Heart left ventricle (tissue), 13 donors: ENCODE measurements at regions not wholly inside any gene's neighbourhood (a gene's known extent, or its start where the extent isn't known, plus 50 kb on each side); places are given as distances from the start of the nearest gene placed in this dataset.

ENCODE experiments used
- CTCF ChIP-seq, 12 donors: fragments of 200-600 bp; sonication (generic) in 4 of 12; IDR thresholded peaks; one replicate each; pipeline versions ENCODE4 v1.5.0 to v1.8.0; 2018 to 2022; ENCODE audit warnings: antibody characterized with exemption in 12 of 12, mild to moderate bottlenecking in 5 of 12
- POLR2A ChIP-seq, 2 donors: fragments of 450-650 bp; IDR thresholded peaks; one replicate each; pipeline ENCODE4 v1.6.1; 2017; ENCODE audit warnings: antibody characterized with exemption in 2 of 2, mild to moderate bottlenecking in 2 of 2, moderate library complexity in 2 of 2
- donor health status: ischemic (EF 13 %, LVEDD 7.1; RV severe dilation, severe dysfunction).
- donor health status: DM: no; HTN: yes; CAD: no.
- donor health status: DM: no; HTN: no; CAD: no.
- donor health status: ischemic (EF 25% LVEDD 6.9; RV normal size, moderate dysfunction).
- donor health status: ischemic (EF 25% LVEDD 5.7; RV mildly dilated, moderate dysfunction).
- donor health status: ischemic (EF 35%, LVEDD 5.7; RV mildly dilated, moderate dysfunction).
- donor health status: nonischemic (EF 11% LVEDD 7.7; RV severe dilation, severe dysfunction).
- donor health status: DM: yes; HTN: yes; CAD: no.
- donor health status: PGD.
- donor health status: ischemic (EF 29% LVEDD 5.4; RV normal size, mild dysfunction).
- donor health status: nonischemic (EF 23%, LVEDD 6.1; RV moderate dilation, normal function).

- TF ChIP-seq CTCF (IDR thresholded peaks at IDR 0.05) (no peak), POLR2A (IDR thresholded peaks at IDR 0.05) (no peak)
These were observed 269.7 kb downstream of the PTBP2 start for GRCh38 chr1:96991261-96991660.
